B cell (primary cell): ENCODE measurements at regions not wholly inside any gene's neighbourhood (a gene's known extent, or its start where the extent isn't known, plus 50 kb on each side); places are given as distances from the start of the nearest gene placed in this dataset.

Experiments used
- ATAC-seq: fragments of 200-7000 bp; cut with Tn5 transposase; one replicate; pipeline ENCODE4 v1.10.0; 2021; ENCODE audit warnings: low read depth, mild to moderate bottlenecking, moderate number of reproducible peaks, moderate library complexity
- CTCF ChIA-PET: fragments of 350-600 bp; sonication (Branson Sonifier 250); formaldehyde crosslinking; loops from one replicate; lab custom pipeline; 2021; ENCODE audit warnings: antibody characterized with exemption, inconsistent platforms; lab: Charles Lee
- POLR2A ChIA-PET: fragments of 350-600 bp; sonication (Branson Sonifier 250); formaldehyde crosslinking; loops from one replicate; lab custom pipeline; 2021; ENCODE audit warnings: antibody characterized with exemption; lab: Charles Lee
- DNase-seq: peaks from one replicate; pipeline ENCODE4 v3.0.0; 2013
- H2AFZ ChIP-seq: 2 replicates; pipeline ENCODE4 v1.6.1; 2012; ENCODE audit warnings: mild to moderate bottlenecking, low read depth, low read length; ENCODE audit not compliant: insufficient read depth, poor library complexity, severe bottlenecking
- H3K27ac ChIP-seq, 2 donors: 1 replicate in 1 of 2; 2 replicates in 1 of 2; pipeline ENCODE4 v1.5.1; 2012 to 2013; ENCODE audit warnings: low read length in 2 of 2, mild to moderate bottlenecking in 2 of 2, moderate library complexity in 1 of 2
- H3K27me3 ChIP-seq, 4 experiments: fragments of 200-600 bp in 1 of 4; sonication (generic) in 1 of 4; replicated peaks in 1 of 4; 1 replicate in 2 of 4; 2 replicates in 2 of 4; pipeline versions ENCODE4 v1.6.1 to v1.7.0; 2013 to 2016; ENCODE audit warnings: low read length in 3 of 4, mild to moderate bottlenecking in 2 of 4, mixed read lengths in 1 of 4, moderate library complexity in 1 of 4; ENCODE audit not compliant: insufficient read depth in 4 of 4, control insufficient read depth in 3 of 4; ENCODE audit errors: control extremely low read depth in 1 of 4
- H3K36me3 ChIP-seq, 2 experiments: replicated peaks in 1 of 2; 1 replicate in 1 of 2; 2 replicates in 1 of 2; pipeline versions ENCODE4 v1.6.1 to v1.7.1; 2013; ENCODE audit warnings: low read length in 1 of 2; ENCODE audit not compliant: insufficient read depth in 2 of 2, control insufficient read depth in 1 of 2; ENCODE audit errors: control extremely low read depth in 1 of 2, extremely low read depth in 1 of 2
- H3K4me1 ChIP-seq, 2 donors: fragments of 200-600 bp in 1 of 2; sonication (generic) in 1 of 2; 1 replicate in 1 of 2; 2 replicates in 1 of 2; pipeline versions ENCODE4 v1.5.1 to v1.6.1; 2013 to 2017; ENCODE audit warnings: low read length in 2 of 2; ENCODE audit not compliant: control insufficient read depth in 2 of 2, insufficient read depth in 2 of 2
- H3K4me2 ChIP-seq: replicated peaks from 2 replicates; pipeline ENCODE3; 2012; ENCODE audit warnings: mild to moderate bottlenecking, low read depth, low read length; ENCODE audit not compliant: poor library complexity, severe bottlenecking
- H3K4me3 ChIP-seq, 5 experiments: fragments of 200-600 bp in 1 of 5; sonication (generic) in 1 of 5; 1 replicate in 3 of 5; 2 replicates in 2 of 5; pipeline versions ENCODE4 v1.5.1 to v1.7.0; 2011 to 2016; ENCODE audit warnings: low read length in 4 of 5, mild to moderate bottlenecking in 4 of 5, low read depth in 2 of 5, control low read depth in 1 of 5, moderate library complexity in 1 of 5; ENCODE audit not compliant: insufficient read depth in 1 of 5; ENCODE audit errors: control extremely low read depth in 1 of 5, extremely low read depth in 1 of 5
- H3K79me2 ChIP-seq: fragments of 200-600 bp; sonication (generic); one replicate; pipeline ENCODE4 v1.6.0; 2016; ENCODE audit warnings: low read length; ENCODE audit not compliant: control insufficient read depth, insufficient read depth
- H3K9ac ChIP-seq: fragments of 200-600 bp; sonication (generic); 2 replicates; pipeline ENCODE4 v1.6.1; 2017; ENCODE audit warnings: mild to moderate bottlenecking, low read length, moderate library complexity
- H3K9me3 ChIP-seq, 3 donors: one replicate each; pipeline versions ENCODE4 v1.6.1 to v1.7.1; 2013; ENCODE audit warnings: low read length in 2 of 3; ENCODE audit not compliant: control insufficient read depth in 2 of 3, insufficient read depth in 1 of 3; ENCODE audit errors: control extremely low read depth in 1 of 3
- H4K20me1 ChIP-seq: 2 replicates; pipeline ENCODE4 v1.6.0; 2012; ENCODE audit warnings: mild to moderate bottlenecking, low read length; ENCODE audit not compliant: insufficient read depth, control insufficient read depth, poor library complexity, severe bottlenecking
- H3K27ac Mint-ChIP-seq: one replicate; pipeline ENCODE4 v1.8.0; 2021; ENCODE audit warnings: mixed read lengths
- H3K27me3 Mint-ChIP-seq: one replicate; pipeline ENCODE4 v1.8.0; 2021; ENCODE audit warnings: mixed read lengths
- H3K4me1 Mint-ChIP-seq: one replicate; pipeline ENCODE4 v1.8.0; 2021; ENCODE audit warnings: mixed read lengths
- H3K4me3 Mint-ChIP-seq: one replicate; pipeline ENCODE4 v1.8.0; 2021; ENCODE audit warnings: mixed read lengths
- H3K9me3 Mint-ChIP-seq: one replicate; pipeline ENCODE4 v1.8.0; 2022; ENCODE audit warnings: mixed read lengths; ENCODE audit not compliant: insufficient read depth
- EZH2 ChIP-seq: IDR thresholded peaks from 2 replicates; pipeline ENCODE4 v1.6.1; 2012; ENCODE audit warnings: borderline replicate concordance, low read depth, mild to moderate bottlenecking, moderate library complexity, low read length; ENCODE audit not compliant: insufficient read depth, poor library complexity, severe bottlenecking
- WGBS: methylation state at CpG from one replicate; pipeline ENCODE4 v1.1.5; 2013; ENCODE audit warnings: missing lambda C conversion rate; ENCODE audit not compliant: insufficient coverage; 5-methylcytosine and 5-hydroxymethylcytosine counted together
- intact Hi-C: fragments of 100-400 bp; cut with micrococcal nuclease; formaldehyde crosslinking; loops from one replicate; pipeline ENCODE4 v1.10.0; 2022
- TF ChIP-seq, protein P1 (sequence below): fragments of 200-600 bp; IDR thresholded peaks from one replicate; pipeline ENCODE4 v1.8.0; 2022; ENCODE audit warnings: antibody characterized with exemption, mild to moderate bottlenecking

DNA sequence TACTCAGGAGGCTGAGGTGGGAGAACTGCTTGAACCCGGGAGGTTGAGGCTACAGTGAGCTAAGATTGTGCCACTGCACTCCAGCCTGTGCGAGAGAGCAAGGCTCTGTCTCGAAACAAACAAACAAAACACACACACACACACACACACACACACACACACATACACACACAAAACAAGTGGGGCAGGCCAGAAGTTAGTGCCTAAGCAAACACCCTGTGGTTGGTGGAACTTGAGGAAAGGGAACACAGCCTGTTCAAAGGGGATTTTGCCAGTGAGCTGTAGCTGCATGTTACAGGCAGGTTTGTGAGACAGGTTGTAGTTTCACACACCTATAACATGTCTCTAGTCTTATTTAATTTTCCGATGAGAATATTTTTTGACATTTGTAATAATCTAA lies 175.3 kb upstream of the CLEC14A start:
- TF ChIP-seq, protein P1, sequence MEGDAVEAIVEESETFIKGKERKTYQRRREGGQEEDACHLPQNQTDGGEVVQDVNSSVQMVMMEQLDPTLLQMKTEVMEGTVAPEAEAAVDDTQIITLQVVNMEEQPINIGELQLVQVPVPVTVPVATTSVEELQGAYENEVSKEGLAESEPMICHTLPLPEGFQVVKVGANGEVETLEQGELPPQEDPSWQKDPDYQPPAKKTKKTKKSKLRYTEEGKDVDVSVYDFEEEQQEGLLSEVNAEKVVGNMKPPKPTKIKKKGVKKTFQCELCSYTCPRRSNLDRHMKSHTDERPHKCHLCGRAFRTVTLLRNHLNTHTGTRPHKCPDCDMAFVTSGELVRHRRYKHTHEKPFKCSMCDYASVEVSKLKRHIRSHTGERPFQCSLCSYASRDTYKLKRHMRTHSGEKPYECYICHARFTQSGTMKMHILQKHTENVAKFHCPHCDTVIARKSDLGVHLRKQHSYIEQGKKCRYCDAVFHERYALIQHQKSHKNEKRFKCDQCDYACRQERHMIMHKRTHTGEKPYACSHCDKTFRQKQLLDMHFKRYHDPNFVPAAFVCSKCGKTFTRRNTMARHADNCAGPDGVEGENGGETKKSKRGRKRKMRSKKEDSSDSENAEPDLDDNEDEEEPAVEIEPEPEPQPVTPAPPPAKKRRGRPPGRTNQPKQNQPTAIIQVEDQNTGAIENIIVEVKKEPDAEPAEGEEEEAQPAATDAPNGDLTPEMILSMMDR, result no peak
- no peak overlapping the region for H3K27ac Mint-ChIP-seq
- no peaks in the 10 kb centered on the region for H3K27me3 Mint-ChIP-seq
- Histone ChIP-seq H3K4me1 (no peaks in the 10 kb centered on the region), H3K9me3 (no peaks in the 10 kb centered on the region), H3K9ac (no peak overlapping the region), H4K20me1 (no peaks in the 10 kb centered on the region), H3K4me3 (no peak overlapping the region), H3K36me3 (no peaks in the 10 kb centered on the region), H2AFZ (no peak overlapping the region), H3K27ac (no peak overlapping the region), H3K27me3 (no peaks in the 10 kb centered on the region), H3K79me2 (no peaks in the 10 kb centered on the region), H3K4me2 (no peak overlapping the region)
- H3K9me3 Mint-ChIP-seq, result no peaks in the 10 kb centered on the region
- DNase-seq (no peak), ATAC-seq (no peak)
- POLR2A ChIA-PET, result no interaction called here
- no peaks in the 10 kb centered on the region for H3K4me1 Mint-ChIP-seq
- CTCF ChIA-PET, result no interaction called here
- 86% methylated on average over 1 of the region's 4 CpGs for WGBS
- H3K4me3 Mint-ChIP-seq, result no peak overlapping the region
- intact Hi-C loops, result no loop called here

DNA sequence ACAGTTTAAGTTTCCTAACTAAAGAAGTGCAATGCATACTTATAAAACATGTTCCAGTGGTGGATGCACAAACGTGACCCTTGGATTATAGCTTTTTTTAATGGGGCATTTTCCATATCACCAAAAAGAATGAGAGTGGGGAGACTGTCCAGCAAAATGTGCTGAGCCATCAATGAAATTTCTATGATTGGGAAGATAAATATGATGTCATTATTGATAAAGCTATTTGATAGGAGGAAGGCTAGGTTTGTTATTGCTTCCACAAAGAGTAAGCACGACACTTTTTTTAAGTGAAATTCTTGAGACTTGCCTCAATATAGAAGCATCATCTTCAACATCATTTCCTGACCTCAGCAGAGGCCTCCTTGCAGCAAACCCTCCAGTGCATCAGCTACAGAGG lies 174.6 kb upstream of the CLEC14A start:
- no peak for DNase-seq
- intact Hi-C loops, result no loop called here
- H3K27ac Mint-ChIP-seq, result no peak overlapping the region
- ATAC-seq, result no peak
- 83% methylated on average over 1 of the region's 2 CpGs for WGBS
- Histone ChIP-seq H3K9ac (no peak overlapping the region), H2AFZ (no peak overlapping the region), H3K4me1 (no peaks in the 10 kb centered on the region), H3K79me2 (no peaks in the 10 kb centered on the region), H4K20me1 (no peaks in the 10 kb centered on the region), H3K4me3 (no peak overlapping the region), H3K36me3 (no peaks in the 10 kb centered on the region), H3K9me3 (peaks cover 0 to 1% (median 0%) of the 10 kb centered on the region in 3 donors), H3K27me3 (no peaks in the 10 kb centered on the region), H3K27ac (no peak overlapping the region), H3K4me2 (no peak overlapping the region)
- POLR2A ChIA-PET, result no interaction called here
- H3K9me3 Mint-ChIP-seq, result no peaks in the 10 kb centered on the region
- no peaks in the 10 kb centered on the region for H3K27me3 Mint-ChIP-seq
- H3K4me1 Mint-ChIP-seq, result no peaks in the 10 kb centered on the region
- TF ChIP-seq, protein P1, result no peak
- TF ChIP-seq EZH2, result no peak
- CTCF ChIA-PET, result no interaction called here
- no peak overlapping the region for H3K4me3 Mint-ChIP-seq
